ENCODE measurements at regions not wholly inside any gene's neighbourhood (a gene's known extent, or its start where the extent isn't known, plus 50 kb on each side); places are given as distances from the start of the nearest gene placed in this dataset.

DNA sequence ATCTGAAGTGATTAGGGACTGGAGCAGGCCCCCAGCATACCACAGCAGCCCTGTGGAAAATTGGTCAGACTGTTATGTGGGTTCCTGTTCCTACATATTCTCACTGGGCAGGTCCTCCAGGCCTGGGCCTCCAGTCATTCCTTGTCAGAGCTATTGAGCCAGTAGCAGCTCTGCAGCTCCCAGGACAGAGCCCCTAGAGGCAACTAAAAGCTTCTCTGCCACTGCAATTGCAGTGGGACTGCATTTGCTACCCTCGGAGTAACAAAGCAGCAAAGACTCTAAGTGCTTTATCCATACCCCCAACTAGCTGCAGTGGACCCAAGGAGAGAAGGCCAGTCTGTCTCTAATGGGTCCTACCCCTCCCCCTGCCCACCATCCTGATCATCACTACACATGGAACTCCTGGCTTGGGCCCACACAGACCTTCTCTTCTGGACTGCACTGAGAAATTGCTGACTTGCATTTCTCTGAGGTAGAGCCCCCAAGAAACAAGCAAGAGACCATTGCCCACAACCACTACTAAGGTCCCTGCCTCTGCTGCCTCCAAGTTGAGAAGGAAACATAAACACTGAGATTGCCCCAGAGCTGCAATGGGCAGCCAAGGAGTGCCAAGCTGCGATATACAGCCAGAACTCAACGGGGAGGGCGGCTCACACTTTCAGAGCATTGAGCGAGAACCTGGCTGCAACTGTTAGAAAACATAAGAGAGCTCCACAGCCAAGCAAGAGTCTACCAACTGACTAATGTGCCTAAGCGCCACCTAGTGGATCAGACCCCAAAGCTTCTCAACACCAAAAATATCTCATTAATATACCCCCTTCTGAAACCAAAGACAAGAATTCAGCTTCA is 738.7 kb upstream of the NDST4 start:
- TF ChIP-seq, protein P1, sequence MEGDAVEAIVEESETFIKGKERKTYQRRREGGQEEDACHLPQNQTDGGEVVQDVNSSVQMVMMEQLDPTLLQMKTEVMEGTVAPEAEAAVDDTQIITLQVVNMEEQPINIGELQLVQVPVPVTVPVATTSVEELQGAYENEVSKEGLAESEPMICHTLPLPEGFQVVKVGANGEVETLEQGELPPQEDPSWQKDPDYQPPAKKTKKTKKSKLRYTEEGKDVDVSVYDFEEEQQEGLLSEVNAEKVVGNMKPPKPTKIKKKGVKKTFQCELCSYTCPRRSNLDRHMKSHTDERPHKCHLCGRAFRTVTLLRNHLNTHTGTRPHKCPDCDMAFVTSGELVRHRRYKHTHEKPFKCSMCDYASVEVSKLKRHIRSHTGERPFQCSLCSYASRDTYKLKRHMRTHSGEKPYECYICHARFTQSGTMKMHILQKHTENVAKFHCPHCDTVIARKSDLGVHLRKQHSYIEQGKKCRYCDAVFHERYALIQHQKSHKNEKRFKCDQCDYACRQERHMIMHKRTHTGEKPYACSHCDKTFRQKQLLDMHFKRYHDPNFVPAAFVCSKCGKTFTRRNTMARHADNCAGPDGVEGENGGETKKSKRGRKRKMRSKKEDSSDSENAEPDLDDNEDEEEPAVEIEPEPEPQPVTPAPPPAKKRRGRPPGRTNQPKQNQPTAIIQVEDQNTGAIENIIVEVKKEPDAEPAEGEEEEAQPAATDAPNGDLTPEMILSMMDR (IDR thresholded peaks at IDR 0.05), result peak; percentile 80
- TF ChIP-seq ZFX (IDR thresholded peaks at IDR 0.05; ENCODE audit: borderline replicate concordance), result no peak
- H3K27ac ChIP-seq, result no peak overlapping the region

DNA sequence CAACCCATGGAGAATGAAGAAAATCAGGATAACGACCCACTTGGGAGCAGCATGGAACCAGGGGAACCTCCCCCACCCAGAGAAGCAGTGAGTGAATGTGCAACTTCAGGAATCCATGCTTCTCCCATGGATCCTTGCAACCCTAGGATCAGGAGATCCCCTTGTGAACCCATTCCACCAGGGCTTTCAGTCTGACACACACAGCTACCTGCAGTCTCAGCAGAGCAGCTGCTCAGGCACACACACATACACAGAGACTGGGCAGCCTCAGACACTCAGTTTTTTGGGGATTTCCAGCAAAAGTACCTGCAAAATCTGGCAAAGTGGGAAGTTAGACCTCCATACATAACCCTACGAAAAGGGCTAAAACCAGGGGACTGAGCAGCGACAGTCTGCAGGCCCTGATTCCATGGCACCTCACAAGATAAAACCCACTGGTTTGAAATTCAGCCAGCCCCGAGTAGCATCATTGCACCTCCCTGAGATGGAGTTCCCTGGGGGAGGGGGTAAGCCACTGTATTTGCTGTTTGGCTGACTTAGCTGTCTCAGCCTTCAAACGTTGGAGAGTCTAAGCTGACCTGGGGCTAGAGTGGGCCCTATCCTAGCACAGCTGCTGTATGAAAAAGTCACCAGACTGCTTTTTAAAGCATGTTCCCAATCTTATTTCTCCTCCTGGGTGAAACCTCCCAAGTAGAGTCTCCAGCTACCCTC is 737.5 kb upstream of the NDST4 start:
- H3K27ac ChIP-seq, result no peak overlapping the region

DNA sequence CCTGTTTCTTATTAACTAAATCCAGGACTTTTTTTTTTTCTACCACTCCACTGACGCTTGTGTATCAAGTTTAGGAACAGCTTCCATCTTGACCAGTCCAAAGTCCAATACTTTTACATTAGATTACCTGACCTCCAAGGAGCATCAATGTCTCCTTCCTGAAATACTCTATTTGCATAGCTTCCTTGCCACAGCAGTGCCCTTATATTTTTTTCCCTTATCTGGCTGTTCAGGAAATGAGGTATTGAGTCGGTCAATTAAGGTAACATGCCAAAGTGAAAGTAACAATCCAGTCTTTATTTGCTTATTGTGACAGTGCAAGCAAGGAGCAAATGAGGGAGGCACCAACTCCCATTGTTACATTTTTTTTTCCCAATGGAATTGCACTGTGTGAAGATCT is 730.8 kb upstream of the NDST4 start:
- no peak for TF ChIP-seq ZFX (IDR thresholded peaks at IDR 0.05; ENCODE audit: borderline replicate concordance)
- TF ChIP-seq, protein P1 (IDR thresholded peaks at IDR 0.05), result no peak
- peak overlapping the region; percentile 70 for H3K27ac ChIP-seq

More for the DNA sequence above, 737.5 kb upstream of the NDST4 start:
- TF ChIP-seq, protein P1 (IDR thresholded peaks at IDR 0.05), result no peak
- TF ChIP-seq ZFX (IDR thresholded peaks at IDR 0.05; ENCODE audit: borderline replicate concordance), result no peak

DNA sequence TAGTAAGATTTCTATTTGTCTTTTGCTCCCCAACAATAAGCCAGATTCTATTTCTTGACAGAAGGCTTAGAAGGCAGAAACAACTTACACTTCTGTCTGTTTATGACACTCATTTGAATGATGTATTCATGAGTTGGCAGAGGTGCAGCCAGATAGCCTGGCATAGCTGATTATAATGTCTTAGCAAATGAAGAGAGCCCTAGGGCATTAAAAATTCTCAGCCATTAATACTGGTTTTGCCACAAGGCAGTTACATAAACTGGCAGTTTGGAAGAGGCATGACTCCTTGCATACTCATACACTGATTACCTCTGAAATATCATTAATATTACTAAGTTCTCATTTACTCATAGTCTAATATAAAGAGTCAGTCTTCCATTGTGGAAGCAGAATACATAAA is 728.5 kb upstream of the NDST4 start:
- H3K27ac ChIP-seq, result no peak overlapping the region
- TF ChIP-seq, protein P1 (IDR thresholded peaks at IDR 0.05), result no peak
- TF ChIP-seq ZFX (IDR thresholded peaks at IDR 0.05; ENCODE audit: borderline replicate concordance), result no peak

DNA sequence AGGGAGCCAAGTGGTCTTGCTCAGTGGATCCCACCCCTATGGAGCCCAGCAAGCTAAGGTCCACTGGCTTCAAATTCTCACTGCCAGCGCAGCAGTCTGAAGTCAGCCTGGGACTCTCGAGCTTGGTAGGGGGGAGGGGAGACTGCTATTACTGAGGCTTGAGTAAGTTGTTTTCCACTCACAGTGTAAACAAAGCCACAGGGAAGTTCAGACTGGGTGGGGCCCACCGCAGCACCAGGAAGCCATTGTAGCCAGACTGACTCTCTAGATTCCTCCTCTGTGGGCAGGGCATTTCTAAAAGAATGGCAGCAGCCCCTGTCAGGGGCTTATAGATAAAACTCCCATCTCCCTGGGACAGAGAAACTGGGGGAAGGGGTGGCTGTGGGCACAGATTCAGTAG is 721.0 kb upstream of the NDST4 start:
- H3K27ac ChIP-seq, result no peak overlapping the region

DNA sequence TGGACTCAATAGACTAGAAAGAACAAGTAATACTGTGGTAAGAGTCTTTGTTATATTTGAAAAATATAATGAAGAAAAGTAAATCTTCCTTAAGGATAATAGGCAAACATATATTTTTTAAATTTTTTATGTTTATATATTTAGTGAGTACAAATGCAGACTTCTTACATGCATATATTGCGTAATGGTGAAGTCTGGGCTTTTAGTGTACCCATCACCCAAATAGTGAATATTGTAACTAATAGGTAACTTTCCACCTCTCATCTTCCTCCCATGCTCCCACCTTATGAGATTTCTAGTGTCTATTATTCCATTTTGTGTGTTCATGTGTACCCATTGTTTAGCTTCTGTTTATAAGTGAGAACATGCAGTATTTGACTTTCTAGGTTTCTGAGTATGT is 711.2 kb upstream of the NDST4 start:
- H3K27ac ChIP-seq, result no peak overlapping the region
- TF ChIP-seq ZFX (IDR thresholded peaks at IDR 0.05; ENCODE audit: borderline replicate concordance), result no peak
- TF ChIP-seq, protein P1 (IDR thresholded peaks at IDR 0.05), result no peak

More for the DNA sequence above, 721.0 kb upstream of the NDST4 start:
- TF ChIP-seq ZFX (IDR thresholded peaks at IDR 0.05; ENCODE audit: borderline replicate concordance), result no peak
- TF ChIP-seq, protein P1 (IDR thresholded peaks at IDR 0.05), result no peak

DNA sequence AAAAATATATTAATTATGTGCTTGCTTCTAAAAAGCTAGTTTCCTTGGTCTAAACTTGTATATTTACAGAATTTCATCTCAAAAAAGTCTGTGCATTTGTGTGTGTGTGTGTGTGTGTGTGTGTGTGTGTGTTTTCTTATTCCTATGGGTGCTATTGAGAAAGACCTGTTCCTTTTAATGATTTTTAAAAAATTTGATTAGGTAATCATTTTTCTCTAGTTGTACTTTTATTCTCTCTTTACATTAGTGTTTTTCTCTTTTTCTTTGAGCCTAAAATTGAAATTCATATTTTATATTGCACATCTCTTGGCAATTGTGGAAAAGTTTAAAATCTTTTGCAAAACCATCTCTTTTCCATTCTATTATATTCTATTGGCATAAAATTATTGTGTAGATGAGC is 690.4 kb upstream of the NDST4 start:
- no peak overlapping the region for H3K27ac ChIP-seq
- TF ChIP-seq ZFX (IDR thresholded peaks at IDR 0.05; ENCODE audit: borderline replicate concordance), result no peak
- TF ChIP-seq, protein P1 (IDR thresholded peaks at IDR 0.05), result no peak

All from 22Rv1 (cell line).